ENCODE measurements at regions not wholly inside any gene's neighbourhood (a gene's known extent, or its start where the extent isn't known, plus 50 kb on each side); places are given as distances from the start of the nearest gene placed in this dataset.

- 56 to 74% methylated on average over 4 of the region's 4 CpGs for whole genome bisulfite sequencing, 2 donors
- H3K36me3 ChIP-seq = no peaks in the 10 kb centered on the region
- no peak overlapping the region for H3K27ac ChIP-seq
- intact Hi-C loops (cut with DNase I) = no loop called here
- no peaks in the 10 kb centered on the region for H3K27me3 ChIP-seq
- no peak for TF ChIP-seq POLR2A (IDR thresholded peaks at IDR 0.05)
- no peak for TF ChIP-seq CTCF (IDR thresholded peaks at IDR 0.05)
- H3K4me3 ChIP-seq (replicated peaks in 1 of 3) = no peak overlapping the region
- H3K4me1 ChIP-seq = no peaks in the 10 kb centered on the region
- no peak for DNase-seq
- no peaks in the 10 kb centered on the region for H3K9me3 ChIP-seq
Measured at GRCh38 chr4:176498617-176499256, 179.0 kb downstream of the SPCS3 start.

- Histone ChIP-seq H3K4me1 (no peaks in the 10 kb centered on the region), H3K27ac (no peak overlapping the region), H3K36me3 (no peaks in the 10 kb centered on the region), H3K27me3 (no peaks in the 10 kb centered on the region), H3K9me3 (no peaks in the 10 kb centered on the region), H3K4me3 (replicated peaks in 1 of 3) (no peak overlapping the region)
- intact Hi-C loops (cut with DNase I) = no loop called here
- DNase-seq = no peak
- 61 to 87% methylated on average over 2 of the region's 2 CpGs for WGBS, 2 donors
- TF ChIP-seq CTCF (IDR thresholded peaks at IDR 0.05) = no peak
- TF ChIP-seq POLR2A (IDR thresholded peaks at IDR 0.05) = no peak
Measured at GRCh38 chr4:176499518-176499917, 179.8 kb downstream of the SPCS3 start.

GRCh38 chr4:176500894-176501293 is 181.1 kb downstream of the SPCS3 start:
- WGBS, 2 donors = 90% methylated on average over 1 of the region's 1 CpG
- Histone ChIP-seq H3K4me3 (replicated peaks in 1 of 3) (no peak overlapping the region), H3K36me3 (no peaks in the 10 kb centered on the region), H3K27ac (no peak overlapping the region), H3K9me3 (no peaks in the 10 kb centered on the region), H3K4me1 (no peaks in the 10 kb centered on the region), H3K27me3 (no peaks in the 10 kb centered on the region)
- no peak for DNase-seq
- TF ChIP-seq POLR2A (IDR thresholded peaks at IDR 0.05) (no peak), CTCF (IDR thresholded peaks at IDR 0.05) (no peak)
- intact Hi-C loops (cut with DNase I) = no loop called here

- intact Hi-C loops (cut with DNase I) = no loop called here
Measured at GRCh38 chr4:176504118-176504517, 184.4 kb downstream of the SPCS3 start.

More at GRCh38 chr4:176504118-176504517, 184.4 kb downstream of the SPCS3 start:
- no peaks in the 10 kb centered on the region for H3K9me3 ChIP-seq
- TF ChIP-seq POLR2A (IDR thresholded peaks at IDR 0.05) = no peak
- TF ChIP-seq CTCF (IDR thresholded peaks at IDR 0.05) = no peak
- 72 to 80% methylated on average over 2 of the region's 2 CpGs for WGBS, 2 donors
- no peaks in the 10 kb centered on the region for H3K27me3 ChIP-seq
- no peak for DNase-seq
- H3K4me3 ChIP-seq (replicated peaks in 1 of 3) = no peak overlapping the region
- no peaks in the 10 kb centered on the region for H3K36me3 ChIP-seq
- H3K4me1 ChIP-seq = no peaks in the 10 kb centered on the region
- no peak overlapping the region for H3K27ac ChIP-seq

Data from thyroid gland (tissue), 4 donors.